GM12878 (cell line): ENCODE measurements at regions not wholly inside any gene's neighbourhood (a gene's known extent, or its start where the extent isn't known, plus 50 kb on each side); places are given as distances from the start of the nearest gene placed in this dataset.

Experiments used
- ATAC-seq: fragments of 200-7000 bp; cut with Tn5 transposase; 3 replicates; pipeline ENCODE4 v1.9.1; 2020; ENCODE audit warnings: mild to moderate bottlenecking, moderate library complexity
- BruUV-seq: library from RNA; stranded (reverse); fragments of 400-500 nt; replicated peaks from 2 replicates; lab custom pipeline; 2021; lab: Mats Ljungman, UMichigan
- CTCF ChIA-PET: fragments of 300-600 bp; sonication (Branson Sonifier 250); formaldehyde crosslinking; extraction: SDS; loops from one replicate; lab custom pipeline; 2021; ENCODE audit warnings: inconsistent platforms; lab: Yijun Ruan, JAX
- POLR2A ChIA-PET: fragments of 350-600 bp; formaldehyde crosslinking; extraction: SDS; loops from one replicate; lab custom pipeline; 2021; ENCODE audit warnings: inconsistent platforms; lab: Charles Lee
- RAD21 ChIA-PET: fragments of 300-600 bp; sonication (Branson Sonifier 250); formaldehyde crosslinking; loops from one replicate; lab custom pipeline; 2023; ENCODE audit warnings: antibody characterized with exemption; ENCODE audit not compliant: unreplicated experiment; lab: Charles Lee
- SMC1A ChIA-PET: fragments of 300-600 bp; sonication (Branson Sonifier 250); formaldehyde crosslinking; loops from one replicate; lab custom pipeline; 2023; ENCODE audit not compliant: unreplicated experiment, uncharacterized antibody; lab: Charles Lee
- DNase-seq: peaks from one replicate; pipeline ENCODE4 v3.0.0-alpha.2; 2011; ENCODE audit warnings: low read depth, low spot score
- FAIRE-seq: peaks from 3 replicates; lab custom pipeline; 2011; peaks lifted over from hg19 to GRCh38; lab: Jason Lieb, UNC
- H2AFZ ChIP-seq: 2 replicates; pipeline ENCODE4 v1.6.0; 2011; ENCODE audit warnings: low read depth, low read length, control low read depth; ENCODE audit not compliant: control insufficient read depth
- H3K27ac ChIP-seq: 2 replicates; pipeline ENCODE4 v1.5.1; 2011; ENCODE audit warnings: control low read depth; ENCODE audit not compliant: control insufficient read depth, insufficient read depth
- H3K27me3 ChIP-seq, 2 experiments: replicated peaks in 1 of 2; 2 replicates each; pipeline versions ENCODE4 v1.6.0 to v1.6.1; 2011; ENCODE audit warnings: low read length in 1 of 2; ENCODE audit not compliant: control insufficient read depth in 2 of 2, insufficient read depth in 2 of 2
- H3K36me3 ChIP-seq, 2 experiments: 2 replicates each; pipeline ENCODE4 v1.5.1; 2011; ENCODE audit warnings: low read length in 1 of 2; ENCODE audit not compliant: control insufficient read depth in 2 of 2, insufficient read depth in 2 of 2
- H3K4me1 ChIP-seq: 2 replicates; pipeline ENCODE4 v1.6.1; 2011; ENCODE audit warnings: mild to moderate bottlenecking, low read length, moderate library complexity, mixed read lengths; ENCODE audit not compliant: control insufficient read depth, insufficient read depth
- H3K4me2 ChIP-seq: 2 replicates; pipeline ENCODE4 v1.6.0; 2011; ENCODE audit warnings: control low read depth; ENCODE audit not compliant: control insufficient read depth, insufficient read depth
- H3K4me3 ChIP-seq: fragments of 200-600 bp; sonication (generic); 2 replicates; pipeline ENCODE4 v1.5.1; 2016
- H3K79me2 ChIP-seq: 2 replicates; pipeline ENCODE4 v1.6.0; 2011; ENCODE audit warnings: low read length; ENCODE audit not compliant: control insufficient read depth, insufficient read depth
- H3K9ac ChIP-seq: 2 replicates; pipeline ENCODE4 v1.8.0; 2011; ENCODE audit warnings: low read length, control low read depth, mixed read lengths; ENCODE audit not compliant: control insufficient read depth, insufficient read depth
- H3K9me3 ChIP-seq: replicated peaks from 3 replicates; pipeline ENCODE4 v1.5.1; 2011; ENCODE audit warnings: mild to moderate bottlenecking, low read length; ENCODE audit not compliant: control insufficient read depth, insufficient read depth
- H4K20me1 ChIP-seq: 2 replicates; pipeline ENCODE4 v1.6.0; 2011; ENCODE audit not compliant: control insufficient read depth, insufficient read depth
- CEBPB ChIP-seq, 2 experiments: fragments of 150-350 bp in 1 of 2; IDR thresholded peaks; 2 replicates each; pipeline ENCODE4 v1.6.1; 2012 to 2014; ENCODE audit warnings: low read depth in 2 of 2, low read length in 2 of 2, borderline replicate concordance in 1 of 2, inconsistent platforms in 1 of 2
- EED ChIP-seq: sonication (generic); IDR thresholded peaks from 2 replicates; pipeline ENCODE4 v1.6.1; 2016; ENCODE audit warnings: antibody characterized with exemption, low read depth
- MEF2B ChIP-seq: fragments of 450-650 bp; IDR thresholded peaks from 2 replicates; pipeline ENCODE4 v1.6.1; 2018; ENCODE audit warnings: mild to moderate bottlenecking, moderate library complexity; ENCODE audit not compliant: partially characterized antibody, poor library complexity, severe bottlenecking
- NR2F1 ChIP-seq: fragments of 450-650 bp; conservative IDR thresholded peaks from 2 replicates; pipeline ENCODE4 v1.6.1; 2017; ENCODE audit warnings: mild to moderate bottlenecking
- POLR2AphosphoS2 ChIP-seq: IDR thresholded peaks from 2 replicates; pipeline ENCODE4 v1.6.1; 2011; ENCODE audit warnings: low read depth, mild to moderate bottlenecking, low read length, improper control_type of control experiment, moderate library complexity
- RB1 ChIP-seq: fragments of 450-650 bp; formaldehyde crosslinking; IDR thresholded peaks from 2 replicates; pipeline ENCODE4 v1.6.1; 2017; ENCODE audit warnings: mild to moderate bottlenecking, borderline replicate concordance
- SMAD1 ChIP-seq: fragments of 450-650 bp; IDR thresholded peaks from 2 replicates; pipeline ENCODE4 v1.6.1; 2018; ENCODE audit warnings: mild to moderate bottlenecking, low read depth; ENCODE audit not compliant: partially characterized antibody
- SMC3 ChIP-seq: IDR thresholded peaks from 2 replicates; pipeline ENCODE4 v1.6.1; 2011; ENCODE audit warnings: low read length, improper control_type of control experiment, borderline replicate concordance
- YBX1 ChIP-seq: fragments of 450-650 bp; IDR thresholded peaks from 2 replicates; pipeline ENCODE4 v1.6.1; 2016; ENCODE audit warnings: antibody characterized with exemption
- ZZZ3 ChIP-seq: IDR thresholded peaks from 2 replicates; pipeline ENCODE4 v1.6.1; 2011; ENCODE audit warnings: low read depth; ENCODE audit not compliant: control insufficient read depth, insufficient read length
- WGBS: methylation state at CpG from one replicate; pipeline ENCODE4 v1.1.6; 2016; ENCODE audit warnings: low lambda C conversion rate; ENCODE audit not compliant: insufficient replicate concordance, insufficient coverage; ENCODE audit errors: missing lambda C conversion rate; 5-methylcytosine and 5-hydroxymethylcytosine counted together
- in situ Hi-C: fragments of 300-500 bp; cut with MboI; formaldehyde crosslinking; loops from 9 replicates; pipeline ENCODE4 v1.14.3; 2018; ENCODE audit warnings: mixed read lengths
- intact Hi-C: fragments of 100-400 bp; cut with micrococcal nuclease; formaldehyde crosslinking; loops from one replicate; pipeline ENCODE4 v1.14.2; 2022; ENCODE audit not compliant: unreplicated experiment
- TF ChIP-seq, protein P1 (sequence below): IDR thresholded peaks from 2 replicates; pipeline ENCODE4 v1.6.1; 2012; ENCODE audit warnings: mild to moderate bottlenecking, low read depth, low read length
- TF ChIP-seq, protein P2 (sequence below): IDR thresholded peaks from 2 replicates; pipeline ENCODE4 v1.6.1; 2012; ENCODE audit warnings: low read length, inconsistent platforms

DNA sequence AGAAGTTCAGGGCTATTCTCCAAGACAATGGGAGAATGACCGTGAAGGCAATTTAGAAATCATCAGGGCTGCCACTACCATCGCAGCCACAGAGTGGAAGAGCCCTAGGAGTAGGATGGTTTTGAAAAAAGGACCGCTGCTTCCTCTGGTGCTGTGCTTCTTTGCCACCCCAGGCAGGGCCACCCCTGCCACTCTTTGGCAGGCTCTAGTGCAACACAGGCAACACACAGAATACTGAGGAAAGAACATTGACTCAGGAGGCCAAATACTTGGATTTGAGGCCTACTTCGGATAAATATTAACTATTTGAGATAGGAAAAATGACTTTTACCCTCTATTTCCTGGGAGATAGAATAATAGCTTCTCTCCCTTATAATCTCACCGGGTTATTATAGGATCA, 228.9 kb upstream of the BOD1L1 start:
- H3K79me2 ChIP-seq: no peaks in the 10 kb centered on the region
- no peaks in the 10 kb centered on the region for H3K27me3 ChIP-seq
- no peak overlapping the region for H2AFZ ChIP-seq
- BruUV-seq: no TSS peak
- intact Hi-C loops (no loop called here), in situ Hi-C loops (no loop called here)
- ATAC-seq (no peak), DNase-seq (no peak), FAIRE-seq (no peak)
- SMC1A ChIA-PET: no interaction called here
- no peaks in the 10 kb centered on the region for H3K36me3 ChIP-seq
- RAD21 ChIA-PET: interaction anchor here (1.2 kb wide), 1 partner anchor 68 kb away, joined by 3 read pairs; no protein-coding TSS in a partner anchor
- no peaks in the 10 kb centered on the region for H4K20me1 ChIP-seq
- no peaks in the 10 kb centered on the region for H3K9me3 ChIP-seq
- H3K4me1 ChIP-seq: no peaks in the 10 kb centered on the region
- no peak overlapping the region for H3K4me2 ChIP-seq
- CTCF ChIA-PET: no interaction called here
- no peak for TF ChIP-seq NR2F1
- no peak for TF ChIP-seq ZZZ3
- no peak for TF ChIP-seq RB1
- TF ChIP-seq, all 136 proteins: peak for 0
- Histone ChIP-seq H3K4me3 (no peak overlapping the region), H3K9ac (no peak overlapping the region), H3K27ac (no peak overlapping the region)
- POLR2A ChIA-PET: no interaction called here
- 16% methylated on average over 5 of the region's 5 CpGs for WGBS

- Histone ChIP-seq H3K4me2 (no peak overlapping the region), H3K9ac (no peak overlapping the region), H3K27ac (no peak overlapping the region), H3K27me3 (no peaks in the 10 kb centered on the region), H3K9me3 (no peaks in the 10 kb centered on the region), H4K20me1 (no peaks in the 10 kb centered on the region), H2AFZ (no peak overlapping the region), H3K4me1 (no peaks in the 10 kb centered on the region), H3K79me2 (no peaks in the 10 kb centered on the region), H3K4me3 (no peak overlapping the region), H3K36me3 (no peaks in the 10 kb centered on the region)
- DNase-seq: no peak
- intact Hi-C loops (no loop called here), in situ Hi-C loops (no loop called here)
- RAD21 ChIA-PET: interaction anchor here (1.1 to 1.2 kb wide), 2 partner anchors 69 to 200 kb away, joined by 3 read pairs; no protein-coding TSS in a partner anchor
- SMC1A ChIA-PET: no interaction called here
- CTCF ChIA-PET: interaction anchor here (5.5 kb wide), 1 partner anchor 202 kb away, joined by 66 read pairs; no protein-coding TSS in a partner anchor
- no TSS peak for BruUV-seq
- no peak for ATAC-seq
- FAIRE-seq: no peak
- WGBS: 7% methylated on average over 2 of the region's 2 CpGs
- POLR2A ChIA-PET: interaction anchor here (0.9 kb wide), 1 partner anchor 11 kb away, joined by 3 read pairs; no protein-coding TSS in a partner anchor
- TF ChIP-seq MEF2B (no peak), SMAD1 (no peak), SMC3 (no peak), EED (no peak), CEBPB (IDR thresholded peaks at IDR 0.05; ENCODE audit: borderline replicate concordance in 1 of 2, low read depth in 2 of 2, low read length in 2 of 2) (no peak), POLR2AphosphoS2 (no peak), YBX1 (no peak)
- TF ChIP-seq, protein P1, sequence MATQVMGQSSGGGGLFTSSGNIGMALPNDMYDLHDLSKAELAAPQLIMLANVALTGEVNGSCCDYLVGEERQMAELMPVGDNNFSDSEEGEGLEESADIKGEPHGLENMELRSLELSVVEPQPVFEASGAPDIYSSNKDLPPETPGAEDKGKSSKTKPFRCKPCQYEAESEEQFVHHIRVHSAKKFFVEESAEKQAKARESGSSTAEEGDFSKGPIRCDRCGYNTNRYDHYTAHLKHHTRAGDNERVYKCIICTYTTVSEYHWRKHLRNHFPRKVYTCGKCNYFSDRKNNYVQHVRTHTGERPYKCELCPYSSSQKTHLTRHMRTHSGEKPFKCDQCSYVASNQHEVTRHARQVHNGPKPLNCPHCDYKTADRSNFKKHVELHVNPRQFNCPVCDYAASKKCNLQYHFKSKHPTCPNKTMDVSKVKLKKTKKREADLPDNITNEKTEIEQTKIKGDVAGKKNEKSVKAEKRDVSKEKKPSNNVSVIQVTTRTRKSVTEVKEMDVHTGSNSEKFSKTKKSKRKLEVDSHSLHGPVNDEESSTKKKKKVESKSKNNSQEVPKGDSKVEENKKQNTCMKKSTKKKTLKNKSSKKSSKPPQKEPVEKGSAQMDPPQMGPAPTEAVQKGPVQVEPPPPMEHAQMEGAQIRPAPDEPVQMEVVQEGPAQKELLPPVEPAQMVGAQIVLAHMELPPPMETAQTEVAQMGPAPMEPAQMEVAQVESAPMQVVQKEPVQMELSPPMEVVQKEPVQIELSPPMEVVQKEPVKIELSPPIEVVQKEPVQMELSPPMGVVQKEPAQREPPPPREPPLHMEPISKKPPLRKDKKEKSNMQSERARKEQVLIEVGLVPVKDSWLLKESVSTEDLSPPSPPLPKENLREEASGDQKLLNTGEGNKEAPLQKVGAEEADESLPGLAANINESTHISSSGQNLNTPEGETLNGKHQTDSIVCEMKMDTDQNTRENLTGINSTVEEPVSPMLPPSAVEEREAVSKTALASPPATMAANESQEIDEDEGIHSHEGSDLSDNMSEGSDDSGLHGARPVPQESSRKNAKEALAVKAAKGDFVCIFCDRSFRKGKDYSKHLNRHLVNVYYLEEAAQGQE: no peak
- TF ChIP-seq, protein P2, sequence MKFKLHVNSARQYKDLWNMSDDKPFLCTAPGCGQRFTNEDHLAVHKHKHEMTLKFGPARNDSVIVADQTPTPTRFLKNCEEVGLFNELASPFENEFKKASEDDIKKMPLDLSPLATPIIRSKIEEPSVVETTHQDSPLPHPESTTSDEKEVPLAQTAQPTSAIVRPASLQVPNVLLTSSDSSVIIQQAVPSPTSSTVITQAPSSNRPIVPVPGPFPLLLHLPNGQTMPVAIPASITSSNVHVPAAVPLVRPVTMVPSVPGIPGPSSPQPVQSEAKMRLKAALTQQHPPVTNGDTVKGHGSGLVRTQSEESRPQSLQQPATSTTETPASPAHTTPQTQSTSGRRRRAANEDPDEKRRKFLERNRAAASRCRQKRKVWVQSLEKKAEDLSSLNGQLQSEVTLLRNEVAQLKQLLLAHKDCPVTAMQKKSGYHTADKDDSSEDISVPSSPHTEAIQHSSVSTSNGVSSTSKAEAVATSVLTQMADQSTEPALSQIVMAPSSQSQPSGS: no peak
These were observed 229.9 kb upstream of the BOD1L1 start for GRCh38 chr4:13857397-13857796.
